ENCODE measurements at regions not wholly inside any gene's neighbourhood (a gene's known extent, or its start where the extent isn't known, plus 50 kb on each side); places are given as distances from the start of the nearest gene placed in this dataset.

DNA sequence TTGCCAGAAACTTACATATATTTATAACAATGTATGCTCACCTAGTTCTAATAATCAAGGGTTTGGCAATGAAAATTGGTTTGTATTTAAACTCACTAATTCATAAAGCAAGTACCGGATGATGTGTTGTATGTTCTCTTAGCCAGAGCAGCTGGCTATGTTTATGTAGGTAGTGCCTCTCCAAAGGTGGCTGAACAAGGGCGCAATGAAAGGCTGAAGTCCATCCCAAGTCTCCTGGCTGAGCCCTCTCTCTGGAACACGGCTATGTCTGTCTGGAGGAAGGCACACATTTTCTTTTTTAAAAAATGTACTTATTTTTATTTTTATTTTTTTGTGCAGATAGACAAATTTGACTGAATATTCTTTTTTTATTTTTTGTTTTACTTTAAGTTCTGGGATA is 141.2 kb upstream of the DAB2 start:
- H3K4me1 Mint-ChIP-seq (ENCODE audit: low read depth) = no peaks in the 10 kb centered on the region
- ATAC-seq (replicated peaks in 1 of 2) = no peak

DNA sequence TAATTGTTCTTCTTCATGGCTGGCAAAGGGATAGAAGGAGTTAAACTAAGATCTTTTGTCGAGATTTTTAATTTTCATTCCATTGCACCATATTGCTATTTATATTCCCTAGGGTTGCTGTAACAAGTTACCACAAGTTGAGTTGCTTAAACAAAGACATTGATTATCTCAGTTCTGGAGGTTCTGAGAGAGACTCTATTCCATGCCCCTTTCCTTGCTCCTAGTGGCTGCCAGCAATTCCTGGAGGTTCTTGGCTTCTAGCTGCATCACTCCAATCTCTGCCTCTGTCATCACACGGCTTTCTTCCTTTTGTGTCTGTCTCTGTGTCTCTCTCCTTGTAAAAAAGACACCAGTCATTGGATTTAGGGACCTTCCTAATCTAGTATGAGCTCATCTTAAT is 136.6 kb upstream of the DAB2 start:
- ATAC-seq (replicated peaks in 1 of 2) (no peak), DNase-seq (no peak)
- Mint-ChIP-seq H3K4me1 (ENCODE audit: low read depth) (no peaks in the 10 kb centered on the region), H3K27ac (no peak overlapping the region), H3K36me3 (ENCODE audit: insufficient read depth in 2 of 2) (no peaks in the 10 kb centered on the region), H3K4me3 (no peak overlapping the region), H3K9me3 (no peaks in the 10 kb centered on the region), H3K27me3 (ENCODE audit: low read depth) (no peaks in the 10 kb centered on the region)

More for the DNA sequence above, 141.2 kb upstream of the DAB2 start:
- Mint-ChIP-seq H3K36me3 (ENCODE audit: insufficient read depth in 2 of 2) (no peaks in the 10 kb centered on the region), H3K9me3 (no peaks in the 10 kb centered on the region), H3K27me3 (ENCODE audit: low read depth) (no peaks in the 10 kb centered on the region), H3K4me3 (no peak overlapping the region), H3K27ac (no peak overlapping the region)
- no peak for DNase-seq

DNA sequence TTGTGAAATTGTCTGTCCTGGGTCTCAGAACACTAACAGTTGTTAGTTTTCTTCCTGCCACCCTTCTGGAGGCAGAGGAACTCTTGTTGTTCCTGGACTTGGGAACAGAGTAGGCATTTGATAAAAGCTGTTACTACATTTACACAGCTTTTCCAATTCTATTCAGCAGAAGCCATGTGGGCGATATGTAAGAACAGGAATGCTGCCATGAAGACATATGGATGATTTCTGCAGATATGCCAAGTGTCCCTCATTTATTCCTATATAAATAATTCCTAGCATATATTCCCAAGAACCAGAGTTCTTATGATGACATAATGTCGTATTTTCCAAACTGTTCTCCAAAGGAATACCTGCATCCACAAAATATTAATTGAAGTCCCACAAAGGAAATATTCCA is 135.9 kb upstream of the DAB2 start:
- no peak for DNase-seq
- no peak overlapping the region for H3K27ac Mint-ChIP-seq
- no peak overlapping the region for H3K4me3 Mint-ChIP-seq
- no peaks in the 10 kb centered on the region for H3K36me3 Mint-ChIP-seq (ENCODE audit: insufficient read depth in 2 of 2)
- H3K9me3 Mint-ChIP-seq = no peaks in the 10 kb centered on the region
- H3K27me3 Mint-ChIP-seq (ENCODE audit: low read depth) = no peaks in the 10 kb centered on the region
- H3K4me1 Mint-ChIP-seq (ENCODE audit: low read depth) = no peaks in the 10 kb centered on the region
- no peak for ATAC-seq (replicated peaks in 1 of 2)

DNA sequence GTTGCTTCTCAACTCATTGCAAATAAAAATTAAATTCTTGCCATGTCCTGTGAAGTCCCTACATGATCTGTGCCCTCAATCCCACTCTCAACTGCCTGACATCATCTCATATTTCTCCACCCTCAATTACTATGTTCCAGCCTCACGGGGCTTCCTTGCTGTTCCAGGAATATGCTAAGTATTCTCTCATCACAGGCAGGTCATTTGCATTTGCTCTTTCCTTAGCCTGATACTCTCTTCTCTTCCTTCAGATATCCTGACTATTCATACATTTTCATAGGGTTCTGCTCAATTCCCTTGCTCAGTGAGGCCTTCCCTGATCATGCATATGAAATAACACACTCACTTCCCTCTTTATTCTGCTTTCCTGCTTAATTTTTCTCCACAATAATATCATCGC is 135.1 kb upstream of the DAB2 start:
- ATAC-seq (replicated peaks in 1 of 2) = no peak
- no peaks in the 10 kb centered on the region for H3K4me1 Mint-ChIP-seq (ENCODE audit: low read depth)

DNA sequence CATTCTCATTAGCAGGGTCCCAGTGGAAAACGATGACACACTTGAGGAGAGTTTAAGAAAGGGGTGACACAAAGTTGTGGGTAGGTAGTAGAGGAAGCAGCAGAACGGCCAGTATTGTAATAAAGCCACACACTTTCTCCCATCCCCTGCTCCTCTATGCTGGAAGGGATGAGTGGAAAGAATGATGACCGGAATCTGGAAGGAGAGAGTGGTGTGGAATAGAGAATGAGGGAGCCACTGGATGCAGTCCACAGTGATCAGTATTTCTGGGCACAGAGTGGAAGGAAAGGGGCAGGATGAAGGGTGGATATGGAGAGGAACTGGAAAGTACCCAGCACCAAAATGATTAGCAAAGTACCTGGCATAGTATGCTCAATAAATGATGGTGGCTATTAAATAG is 133.8 kb upstream of the DAB2 start:
- Mint-ChIP-seq H3K4me1 (ENCODE audit: low read depth) (no peaks in the 10 kb centered on the region), H3K4me3 (no peak overlapping the region), H3K36me3 (ENCODE audit: insufficient read depth in 2 of 2) (no peaks in the 10 kb centered on the region), H3K27ac (no peak overlapping the region), H3K27me3 (ENCODE audit: low read depth) (no peaks in the 10 kb centered on the region), H3K9me3 (no peaks in the 10 kb centered on the region)
- DNase-seq (no peak), ATAC-seq (replicated peaks in 1 of 2) (no peak)

More for the DNA sequence above, 135.1 kb upstream of the DAB2 start:
- no peaks in the 10 kb centered on the region for H3K9me3 Mint-ChIP-seq
- no peak for DNase-seq
- no peaks in the 10 kb centered on the region for H3K36me3 Mint-ChIP-seq (ENCODE audit: insufficient read depth in 2 of 2)
- no peaks in the 10 kb centered on the region for H3K27me3 Mint-ChIP-seq (ENCODE audit: low read depth)
- H3K4me3 Mint-ChIP-seq = no peak overlapping the region
- H3K27ac Mint-ChIP-seq = no peak overlapping the region

DNA sequence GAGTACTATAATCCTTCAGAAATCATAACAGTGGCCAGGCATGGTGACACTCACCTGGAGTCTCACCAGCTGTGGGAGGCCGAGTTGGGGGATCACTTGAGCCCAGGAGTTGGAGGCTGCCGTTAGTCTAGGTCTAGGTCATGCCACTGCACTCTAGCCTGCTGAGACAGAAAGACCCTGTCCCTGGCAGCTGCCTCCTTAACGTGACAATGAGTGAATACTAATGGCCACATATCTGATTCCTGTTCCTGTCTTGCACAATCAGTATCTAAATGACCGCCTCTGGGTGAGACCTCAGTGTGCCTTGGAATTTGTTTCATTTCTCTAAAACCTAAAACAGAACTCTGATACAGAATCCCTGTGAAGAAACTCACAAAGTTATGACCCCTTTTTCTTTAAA is 131.0 kb upstream of the DAB2 start:
- Mint-ChIP-seq H3K36me3 (ENCODE audit: insufficient read depth in 2 of 2) (no peaks in the 10 kb centered on the region), H3K27ac (no peak overlapping the region), H3K4me1 (ENCODE audit: low read depth) (no peaks in the 10 kb centered on the region), H3K4me3 (no peak overlapping the region), H3K9me3 (no peaks in the 10 kb centered on the region), H3K27me3 (ENCODE audit: low read depth) (no peaks in the 10 kb centered on the region)
- ATAC-seq (replicated peaks in 1 of 2) (no peak), DNase-seq (no peak)

DNA sequence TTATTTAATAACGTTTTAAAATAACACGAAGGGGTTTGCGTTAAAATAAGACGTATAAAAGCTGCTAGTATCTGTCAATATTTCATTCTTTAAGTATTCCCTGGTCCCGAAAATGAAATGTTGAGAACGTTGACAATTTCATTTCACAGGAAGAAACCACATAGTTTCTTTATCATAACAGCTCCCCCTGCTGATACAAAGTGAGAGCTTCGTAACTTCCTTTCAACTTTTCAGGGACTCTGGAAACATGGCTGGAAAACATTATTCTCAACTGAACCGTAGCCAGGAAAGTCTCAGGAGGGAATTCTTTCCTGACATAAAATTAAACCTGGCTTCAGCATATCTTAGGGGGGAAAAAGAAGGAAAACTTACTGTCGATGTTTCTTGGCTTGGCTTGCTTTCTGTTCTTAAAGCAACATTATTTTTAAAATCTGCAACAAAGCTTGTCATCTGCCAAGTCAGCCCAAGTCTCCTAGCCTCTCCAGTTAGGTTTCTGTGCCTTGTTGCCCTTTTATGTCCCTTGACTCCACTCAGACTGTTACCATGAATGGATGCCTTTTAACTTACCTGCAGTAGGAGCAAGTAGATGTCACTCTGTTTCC is 122.9 kb upstream of the DAB2 start:
- Mint-ChIP-seq H3K36me3 (ENCODE audit: insufficient read depth in 2 of 2) (no peaks in the 10 kb centered on the region), H3K27ac (no peak overlapping the region), H3K27me3 (ENCODE audit: low read depth) (no peaks in the 10 kb centered on the region), H3K4me3 (peak overlapping the region in 1 of 2 donors; percentile 15), H3K9me3 (no peaks in the 10 kb centered on the region), H3K4me1 (ENCODE audit: low read depth) (peaks cover 15% of the 10 kb centered on the region)
- ATAC-seq (replicated peaks in 1 of 2) (no peak), DNase-seq (peak; percentile 4 to 5)

DNA sequence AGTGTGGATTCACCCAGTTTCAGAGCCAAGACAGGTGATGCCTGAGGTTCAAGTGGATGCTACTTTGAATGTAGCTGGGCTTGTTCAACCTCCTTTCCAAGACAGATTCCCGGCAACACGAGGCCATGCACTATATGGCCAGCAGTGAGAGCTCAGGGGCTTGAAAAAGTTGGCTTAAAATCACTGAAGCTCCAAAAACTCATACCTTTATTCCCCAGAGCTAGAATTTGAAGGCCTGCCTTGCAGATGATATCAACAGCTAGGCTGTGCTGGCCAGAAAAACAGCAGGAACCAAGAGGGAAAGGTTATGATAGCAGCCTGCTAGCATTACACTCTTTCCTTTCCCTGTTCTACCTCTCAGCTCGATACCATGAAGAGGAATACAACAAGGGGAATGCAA is 120.2 kb upstream of the DAB2 start:
- no peak for DNase-seq
- no peak for ATAC-seq (replicated peaks in 1 of 2)
- no peak overlapping the region for H3K27ac Mint-ChIP-seq
- H3K36me3 Mint-ChIP-seq (ENCODE audit: insufficient read depth in 2 of 2) = no peaks in the 10 kb centered on the region
- H3K9me3 Mint-ChIP-seq = no peaks in the 10 kb centered on the region
- peaks cover 15% of the 10 kb centered on the region for H3K4me1 Mint-ChIP-seq (ENCODE audit: low read depth)
- H3K27me3 Mint-ChIP-seq (ENCODE audit: low read depth) = no peaks in the 10 kb centered on the region
- H3K4me3 Mint-ChIP-seq = no peak overlapping the region

DNA sequence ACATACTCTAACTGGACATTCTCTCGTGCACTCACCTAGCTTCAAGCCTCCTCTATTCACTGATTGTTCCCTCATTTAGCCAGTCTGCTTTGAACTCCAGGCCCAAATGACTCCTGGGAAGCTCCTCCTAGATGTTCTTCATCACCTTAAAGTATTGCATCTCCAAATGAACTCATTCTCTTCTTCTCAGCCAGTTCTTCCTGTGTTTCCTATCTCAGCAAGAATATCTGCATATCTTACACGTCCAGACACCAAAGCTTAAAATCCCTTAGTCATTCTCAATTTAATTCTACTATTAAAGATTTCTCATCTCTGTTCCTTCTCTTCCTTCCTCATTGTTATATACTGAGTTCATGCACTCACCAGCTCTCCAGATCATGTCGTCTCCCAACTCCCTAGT is 118.6 kb upstream of the DAB2 start:
- no peaks in the 10 kb centered on the region for H3K9me3 Mint-ChIP-seq
- peaks cover 8% of the 10 kb centered on the region for H3K4me1 Mint-ChIP-seq (ENCODE audit: low read depth)
- H3K27ac Mint-ChIP-seq = no peak overlapping the region
- ATAC-seq (replicated peaks in 1 of 2) = no peak
- H3K27me3 Mint-ChIP-seq (ENCODE audit: low read depth) = no peaks in the 10 kb centered on the region
- H3K4me3 Mint-ChIP-seq = no peak overlapping the region
- DNase-seq = no peak
- no peaks in the 10 kb centered on the region for H3K36me3 Mint-ChIP-seq (ENCODE audit: insufficient read depth in 2 of 2)

DNA sequence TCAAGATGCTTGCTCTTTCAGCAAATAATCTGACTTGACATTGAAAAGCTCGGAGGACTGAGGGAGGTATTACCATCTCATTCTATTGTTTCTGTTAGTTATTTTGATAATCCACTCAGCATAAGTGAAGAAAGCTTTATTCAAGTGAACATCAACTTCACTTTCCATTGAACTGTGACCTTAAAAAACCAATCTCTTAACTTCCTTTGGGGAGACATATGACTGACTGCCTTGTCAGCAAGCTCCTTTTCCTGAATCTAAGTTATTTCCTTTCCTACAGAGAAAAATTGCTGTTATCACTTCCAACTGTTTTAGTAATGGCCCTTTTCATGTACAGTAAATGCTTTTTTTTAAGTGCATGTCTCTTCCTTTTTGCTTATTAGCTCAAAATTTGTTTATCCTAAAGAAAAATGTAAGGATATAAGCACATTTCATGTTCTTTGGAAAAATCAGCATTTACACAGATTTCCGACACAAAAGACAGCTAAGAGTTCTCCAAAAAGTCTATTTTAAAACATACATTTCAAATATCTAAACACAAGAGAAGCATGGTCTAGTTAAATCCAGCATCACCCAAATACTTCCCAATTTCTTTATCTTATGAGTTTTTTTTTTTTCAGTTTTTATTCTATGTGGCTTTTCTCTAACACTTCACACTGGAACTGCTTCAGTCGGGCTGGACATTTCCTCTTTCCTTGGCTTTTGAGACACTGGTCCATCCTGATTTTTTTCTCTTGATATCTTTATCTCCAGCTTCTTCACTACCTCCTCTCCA is 117.9 kb upstream of the DAB2 start:
- no peak for ATAC-seq (replicated peaks in 1 of 2)
- H3K9me3 Mint-ChIP-seq = no peaks in the 10 kb centered on the region

DNA sequence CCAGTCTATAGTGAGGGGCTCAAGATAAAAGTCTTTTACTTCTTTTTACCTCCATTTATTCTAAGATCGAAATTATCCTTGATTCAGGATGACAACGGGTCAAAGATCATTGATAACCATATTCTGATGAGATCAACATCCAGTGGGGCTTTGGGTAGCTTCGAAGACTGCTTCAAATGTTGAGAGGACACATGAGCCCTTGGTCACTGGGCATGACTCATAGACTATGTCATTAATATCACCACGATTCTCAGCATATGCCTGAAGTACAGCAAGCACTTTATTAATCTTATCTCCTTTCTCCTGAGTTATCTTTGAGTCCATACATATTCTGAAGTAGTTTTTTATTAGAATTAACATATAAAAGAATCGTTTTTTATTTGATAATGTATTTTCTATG is 117.1 kb upstream of the DAB2 start:
- no peak overlapping the region for H3K27ac Mint-ChIP-seq
- no peak for DNase-seq

More for the DNA sequence above, 117.9 kb upstream of the DAB2 start:
- no peak overlapping the region for H3K4me3 Mint-ChIP-seq
- H3K4me1 Mint-ChIP-seq (ENCODE audit: low read depth) = peaks cover 5% of the 10 kb centered on the region
- H3K27ac Mint-ChIP-seq = no peak overlapping the region
- no peak for DNase-seq
- no peaks in the 10 kb centered on the region for H3K36me3 Mint-ChIP-seq (ENCODE audit: insufficient read depth in 2 of 2)
- no peaks in the 10 kb centered on the region for H3K27me3 Mint-ChIP-seq (ENCODE audit: low read depth)

DNA sequence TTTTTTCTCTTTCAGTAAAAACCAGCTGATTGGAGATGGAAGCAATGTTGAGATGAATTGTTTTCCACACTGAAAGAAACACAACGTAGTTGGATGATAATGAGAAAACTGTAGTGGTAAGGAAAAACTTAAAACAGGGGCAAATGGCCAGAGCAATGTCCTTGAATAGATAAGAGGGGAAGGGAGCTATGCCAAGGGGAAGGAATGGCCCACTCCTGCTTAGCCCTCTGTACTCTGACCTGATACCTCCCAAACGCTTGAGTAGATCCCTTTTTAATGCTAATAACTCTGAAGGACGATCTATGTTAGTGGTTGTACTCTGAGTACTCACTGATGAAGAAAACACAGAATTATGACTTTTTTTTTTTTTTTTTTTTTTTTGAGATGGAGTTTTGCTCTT is 114.7 kb upstream of the DAB2 start:
- Mint-ChIP-seq H3K4me1 (ENCODE audit: low read depth) (no peaks in the 10 kb centered on the region), H3K27ac (no peak overlapping the region), H3K4me3 (no peak overlapping the region), H3K36me3 (ENCODE audit: insufficient read depth in 2 of 2) (no peaks in the 10 kb centered on the region), H3K27me3 (ENCODE audit: low read depth) (peaks cover 8% of the 10 kb centered on the region), H3K9me3 (no peaks in the 10 kb centered on the region)
- DNase-seq = no peak
- ATAC-seq (replicated peaks in 1 of 2) = no peak

More for the DNA sequence above, 117.1 kb upstream of the DAB2 start:
- Mint-ChIP-seq H3K9me3 (no peaks in the 10 kb centered on the region), H3K4me1 (ENCODE audit: low read depth) (no peaks in the 10 kb centered on the region), H3K36me3 (ENCODE audit: insufficient read depth in 2 of 2) (no peaks in the 10 kb centered on the region), H3K4me3 (no peak overlapping the region), H3K27me3 (ENCODE audit: low read depth) (peaks cover 5% of the 10 kb centered on the region)
- no peak for ATAC-seq (replicated peaks in 1 of 2)

DNA sequence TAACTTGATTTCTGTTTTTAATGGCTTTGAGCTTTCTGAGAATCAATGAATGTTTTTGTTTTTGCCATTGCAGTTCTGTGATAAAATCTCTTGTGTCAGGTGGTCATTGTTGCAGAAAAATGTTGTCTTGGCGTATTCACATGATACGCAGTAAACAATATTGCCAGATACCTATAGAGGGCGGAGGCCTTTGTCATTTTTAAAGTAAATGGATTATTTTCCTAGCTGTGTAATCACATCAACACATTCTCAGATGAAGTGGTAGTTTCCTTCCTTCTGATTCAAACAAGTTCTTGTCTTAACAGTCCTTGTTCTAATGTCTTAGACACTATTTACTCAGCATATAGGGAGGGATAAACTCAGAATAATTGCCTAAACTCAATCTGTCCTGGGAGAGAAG is 109.9 kb upstream of the DAB2 start:
- Mint-ChIP-seq H3K36me3 (ENCODE audit: insufficient read depth in 2 of 2) (no peaks in the 10 kb centered on the region), H3K9me3 (no peaks in the 10 kb centered on the region), H3K27ac (no peak overlapping the region), H3K27me3 (ENCODE audit: low read depth) (peaks cover 14% of the 10 kb centered on the region), H3K4me1 (ENCODE audit: low read depth) (no peaks in the 10 kb centered on the region), H3K4me3 (no peak overlapping the region)
- no peak for ATAC-seq (replicated peaks in 1 of 2)
- DNase-seq = no peak

DNA sequence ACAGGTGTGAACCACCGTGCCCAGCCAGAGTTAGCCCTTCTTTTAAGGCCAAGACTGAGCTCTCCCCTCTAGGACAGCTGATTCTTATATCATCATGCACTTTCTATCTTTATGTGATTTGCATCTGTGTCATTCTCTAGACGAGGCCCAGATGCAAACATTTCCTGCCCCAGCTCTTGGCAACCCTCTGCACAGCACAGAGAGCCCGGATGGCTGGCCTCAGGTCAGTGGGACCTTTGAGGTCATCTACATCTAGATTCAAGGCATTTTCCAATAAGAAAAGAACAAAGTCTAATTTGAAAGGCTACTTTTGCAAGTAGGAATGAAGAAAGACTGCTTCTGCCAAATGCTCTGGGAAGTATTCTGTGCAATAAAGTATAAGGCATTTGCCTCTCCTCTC is 109.0 kb upstream of the DAB2 start:
- ATAC-seq (replicated peaks in 1 of 2) (no peak), DNase-seq (no peak)
- Mint-ChIP-seq H3K27ac (no peak overlapping the region), H3K4me1 (ENCODE audit: low read depth) (no peaks in the 10 kb centered on the region), H3K27me3 (ENCODE audit: low read depth) (peaks cover 14% of the 10 kb centered on the region), H3K9me3 (no peaks in the 10 kb centered on the region), H3K36me3 (ENCODE audit: insufficient read depth in 2 of 2) (no peaks in the 10 kb centered on the region), H3K4me3 (no peak overlapping the region)

Measured in activated T-cell treated with anti-CD3 and anti-CD28 coated beads, Interleukin-2, amount 50 U/mL, for 72 hours (primary cell).